GM18870 (cell line): ENCODE measurements at regions not wholly inside any gene's neighbourhood (a gene's known extent, or its start where the extent isn't known, plus 50 kb on each side); places are given as distances from the start of the nearest gene placed in this dataset.

Experiments used
- ATAC-seq: cut with Tn5 transposase; IDR thresholded peaks from one replicate; pipeline ENCODE4 v1.9.1; 2021; ENCODE audit warnings: moderate library complexity; ENCODE audit not compliant: unreplicated experiment

DNA sequence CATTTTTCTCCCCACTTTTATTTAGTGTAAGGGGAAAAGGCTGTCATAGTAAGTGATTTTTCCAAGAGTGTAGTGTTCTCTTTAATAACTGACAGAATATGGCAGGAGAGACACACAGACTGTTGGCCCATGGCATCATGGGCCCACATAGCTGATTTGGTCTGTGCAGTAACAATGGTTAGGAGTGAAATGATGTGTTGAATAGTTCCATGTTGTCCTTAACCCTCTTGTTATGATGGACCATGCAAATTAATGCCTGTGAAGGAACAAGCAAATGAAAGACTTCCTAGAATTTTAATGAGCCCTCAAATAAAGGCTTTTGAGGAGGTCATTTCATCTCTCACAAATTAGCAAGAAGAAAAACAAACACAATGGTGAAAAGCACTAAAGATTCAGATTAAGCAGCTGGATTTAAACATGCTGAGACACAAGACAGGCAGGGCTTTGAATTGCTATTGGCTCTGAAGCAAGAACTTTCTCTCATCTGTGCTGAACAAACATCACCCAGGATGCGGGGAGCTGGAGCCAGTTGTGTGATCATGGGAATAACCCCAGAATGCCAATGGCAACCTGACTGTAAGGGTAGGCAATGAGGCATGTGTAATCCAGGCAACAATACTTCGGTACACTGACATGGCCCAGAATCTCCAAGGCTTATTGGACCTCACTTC, 136.7 kb upstream of the VEPH1 start:
- ATAC-seq = no peak

DNA sequence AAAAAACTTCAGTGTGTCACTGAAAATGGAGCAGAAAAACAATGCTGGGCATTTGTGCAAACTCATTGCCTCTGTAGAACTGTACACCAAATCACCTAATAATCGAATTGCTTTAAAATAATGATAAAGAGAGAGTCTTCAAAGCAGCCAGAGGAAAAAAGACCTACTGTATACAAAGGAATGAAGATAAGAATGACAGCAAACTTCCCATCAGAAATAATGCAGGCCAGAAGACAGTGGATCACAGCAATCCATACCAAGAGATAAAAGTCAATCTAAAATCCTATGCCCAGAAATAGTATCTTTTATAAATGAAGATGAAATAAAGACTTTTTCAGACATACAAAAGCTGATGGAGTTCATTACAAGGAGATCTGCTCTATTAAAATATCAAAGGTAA, 134.7 kb upstream of the VEPH1 start:
- no peak for ATAC-seq

DNA sequence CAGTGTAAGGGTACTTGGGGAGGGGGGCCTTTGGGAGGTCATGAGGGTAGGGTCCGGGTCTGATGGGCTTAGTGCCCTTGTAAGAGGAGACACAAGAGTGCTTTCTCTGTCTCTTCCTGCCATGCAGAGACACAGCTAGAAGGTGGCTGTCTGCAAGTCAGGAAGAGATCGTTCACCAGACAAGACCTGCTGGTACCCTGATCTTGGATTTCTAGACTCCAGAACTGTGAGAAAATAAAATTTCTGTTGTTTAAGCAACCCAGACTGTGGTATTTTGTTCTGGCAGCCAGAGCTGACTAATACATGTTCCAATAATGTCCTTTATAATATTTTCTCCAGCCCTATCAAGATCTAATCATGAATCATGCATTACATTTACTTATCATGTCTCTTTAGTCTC, 130.0 kb upstream of the VEPH1 start:
- no peak for ATAC-seq

DNA sequence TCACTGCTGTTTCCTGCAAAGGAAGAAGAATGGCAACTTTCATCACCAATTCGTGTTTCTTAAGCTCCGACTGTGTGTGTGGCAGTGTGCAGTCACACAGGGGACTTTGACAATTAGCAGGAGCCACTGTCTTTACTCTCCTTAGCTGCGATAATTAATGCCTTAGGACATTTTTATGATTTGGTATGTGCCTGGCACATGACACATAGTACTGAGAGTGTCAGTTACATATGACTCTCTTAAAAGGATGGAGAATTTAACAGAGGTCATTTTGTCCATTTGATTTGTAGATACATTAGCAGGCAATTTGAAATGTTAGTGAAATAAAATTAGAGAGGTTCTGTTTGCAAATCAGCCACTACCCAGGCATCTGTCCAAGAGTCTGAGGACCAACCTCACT, 128.9 kb upstream of the VEPH1 start:
- ATAC-seq = no peak

DNA sequence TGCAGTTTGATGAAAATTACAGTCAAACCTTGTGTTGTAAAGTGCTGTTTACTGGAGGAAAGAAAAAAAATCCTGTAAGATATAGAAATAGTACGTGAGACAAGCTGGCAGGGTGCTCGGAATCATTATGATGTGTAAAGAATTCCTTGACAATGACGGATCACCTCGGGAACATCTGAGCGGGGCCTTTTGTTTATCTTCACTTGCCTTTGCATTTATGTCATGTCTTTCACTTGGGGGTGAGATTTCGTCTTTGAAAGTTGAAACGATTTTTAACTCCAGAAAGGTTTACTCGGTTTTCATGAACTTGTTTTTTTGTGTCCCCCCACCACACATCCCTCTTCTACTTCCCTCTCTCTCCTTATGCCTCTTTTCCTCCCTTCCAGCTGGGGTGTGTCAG, 128.3 kb upstream of the VEPH1 start:
- ATAC-seq = no peak

DNA sequence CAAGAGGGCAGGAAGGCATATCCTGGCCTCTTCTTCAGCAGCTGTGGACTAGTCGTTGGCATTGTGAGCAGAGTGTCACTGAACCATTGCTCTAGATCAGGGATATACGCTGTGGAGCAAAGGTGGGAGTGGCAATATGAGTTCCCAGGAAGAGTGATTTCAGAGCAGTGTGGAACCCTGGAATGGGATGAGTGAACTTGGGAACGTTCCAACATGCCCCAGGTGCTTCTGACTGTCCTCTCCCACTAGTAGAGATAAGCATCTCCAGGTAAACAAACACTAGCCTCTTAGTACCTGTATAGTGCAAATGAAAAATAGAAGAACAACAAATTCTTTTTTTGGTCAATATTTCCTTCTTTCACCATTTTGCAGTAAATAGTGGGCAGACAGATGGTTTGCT, 123.6 kb upstream of the VEPH1 start:
- ATAC-seq = no peak

DNA sequence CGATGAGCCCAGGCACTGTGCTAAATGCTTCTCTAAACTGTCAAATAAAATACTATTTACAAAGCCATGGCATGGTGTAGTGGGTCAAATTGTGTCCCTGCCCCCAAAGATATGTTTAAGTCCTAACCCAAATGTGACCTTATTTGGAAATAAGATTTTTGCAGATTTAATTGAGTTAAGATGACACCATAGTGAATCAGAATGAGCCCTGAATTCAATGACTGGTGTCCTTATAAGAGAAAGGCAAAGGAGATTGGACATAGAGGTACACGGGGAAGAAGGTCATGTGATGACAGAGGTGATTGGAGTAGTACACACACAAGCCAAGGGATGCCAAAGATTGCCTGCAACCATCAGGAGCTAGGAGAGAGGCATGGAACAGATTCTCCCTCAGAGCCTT, 121.6 kb upstream of the VEPH1 start:
- ATAC-seq = no peak

DNA sequence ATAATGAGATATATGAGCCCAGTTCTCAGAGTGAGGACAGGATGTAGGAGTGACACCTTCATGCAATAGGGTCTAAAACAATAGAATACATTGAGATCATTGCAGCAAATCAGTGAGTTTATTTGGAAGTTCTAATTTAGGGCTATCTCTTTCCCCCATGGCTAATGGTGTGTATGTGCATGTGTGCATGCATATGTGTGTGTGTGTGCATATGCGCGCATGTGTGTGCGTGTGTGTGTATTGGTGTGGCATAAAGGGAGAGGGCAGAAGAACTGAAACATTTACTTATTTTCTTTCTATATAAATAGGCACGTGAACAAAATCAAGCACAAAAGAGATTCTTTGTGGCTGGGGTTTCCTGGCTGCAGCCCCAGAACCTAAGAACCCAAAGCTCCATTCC, 115.7 kb upstream of the VEPH1 start:
- no peak for ATAC-seq

DNA sequence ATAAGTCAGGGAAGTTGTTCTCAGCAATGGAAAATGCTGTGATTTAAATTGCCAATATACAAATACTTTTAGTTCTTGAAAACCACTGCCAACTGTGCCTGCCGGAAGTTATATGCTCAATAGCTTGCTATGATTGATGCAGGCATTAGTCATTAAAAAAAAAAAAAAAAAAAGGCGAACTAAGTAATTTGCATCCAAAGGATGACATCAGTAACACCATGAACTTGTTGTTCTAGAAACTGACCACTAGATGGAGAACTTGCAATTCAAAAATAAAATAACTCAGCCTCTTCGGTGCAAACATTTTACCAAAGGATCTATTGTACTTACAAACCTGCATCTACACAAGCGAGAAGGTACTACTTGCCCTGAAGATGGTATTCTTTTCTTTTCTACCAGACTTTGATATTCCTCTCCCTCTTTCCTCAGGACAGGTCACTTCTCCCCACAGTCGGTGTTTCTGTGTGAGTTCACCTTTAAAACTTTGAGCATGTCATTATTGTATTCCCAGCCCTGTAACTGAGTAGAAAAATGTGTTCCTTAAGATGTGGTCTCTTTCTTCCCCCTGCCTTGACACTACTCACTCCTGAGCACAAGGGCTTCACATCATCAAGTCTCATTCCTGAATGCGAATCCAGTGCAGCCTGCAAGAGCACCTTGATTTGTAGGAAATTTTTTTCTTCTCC, 115.0 kb upstream of the VEPH1 start:
- ATAC-seq = peak; percentile 85

DNA sequence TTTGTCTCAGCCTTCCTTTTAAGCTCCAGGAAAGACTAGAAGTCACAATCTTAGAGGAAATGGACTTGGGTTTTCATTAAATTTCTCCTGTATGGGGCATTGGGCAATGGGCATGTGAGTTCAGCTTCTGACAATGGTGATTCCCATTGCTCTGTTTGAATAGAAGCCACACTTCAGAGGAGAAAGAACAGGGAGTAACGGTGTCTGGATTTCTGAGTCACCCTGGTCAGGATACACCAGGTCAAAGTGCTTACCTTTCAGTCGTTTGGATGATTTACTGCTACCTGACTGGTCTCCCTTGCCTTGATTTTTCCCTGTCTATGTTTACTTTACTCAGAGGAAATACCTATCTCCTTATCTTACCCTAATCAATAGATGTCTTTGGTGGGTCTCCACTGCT, 111.7 kb upstream of the VEPH1 start:
- no peak for ATAC-seq

DNA sequence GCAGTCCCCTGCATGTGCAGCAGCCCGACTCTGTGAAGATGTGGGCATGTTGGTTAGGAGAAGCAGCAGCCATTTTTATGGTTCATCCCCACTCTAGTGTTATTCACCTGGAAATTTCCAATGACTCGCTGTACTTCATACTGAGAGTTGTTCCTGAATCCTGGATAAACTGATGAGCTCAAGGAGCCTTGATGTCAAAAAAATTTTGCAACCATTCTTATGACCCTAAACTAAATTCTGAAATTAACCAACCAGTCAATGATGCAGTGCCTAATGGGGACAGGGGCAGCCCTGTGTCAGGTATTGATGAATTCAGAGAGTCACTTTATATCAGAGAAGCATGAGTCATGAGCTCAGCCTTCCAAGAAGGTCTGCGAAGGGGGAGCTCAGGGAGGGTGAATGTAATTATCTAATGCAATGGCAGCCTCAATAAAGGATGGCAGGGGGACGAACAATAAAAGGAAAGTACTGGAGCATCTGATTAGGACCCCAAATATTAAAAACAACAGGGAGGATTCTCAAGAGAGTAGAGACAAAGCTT, 108.4 kb upstream of the VEPH1 start:
- no peak for ATAC-seq

DNA sequence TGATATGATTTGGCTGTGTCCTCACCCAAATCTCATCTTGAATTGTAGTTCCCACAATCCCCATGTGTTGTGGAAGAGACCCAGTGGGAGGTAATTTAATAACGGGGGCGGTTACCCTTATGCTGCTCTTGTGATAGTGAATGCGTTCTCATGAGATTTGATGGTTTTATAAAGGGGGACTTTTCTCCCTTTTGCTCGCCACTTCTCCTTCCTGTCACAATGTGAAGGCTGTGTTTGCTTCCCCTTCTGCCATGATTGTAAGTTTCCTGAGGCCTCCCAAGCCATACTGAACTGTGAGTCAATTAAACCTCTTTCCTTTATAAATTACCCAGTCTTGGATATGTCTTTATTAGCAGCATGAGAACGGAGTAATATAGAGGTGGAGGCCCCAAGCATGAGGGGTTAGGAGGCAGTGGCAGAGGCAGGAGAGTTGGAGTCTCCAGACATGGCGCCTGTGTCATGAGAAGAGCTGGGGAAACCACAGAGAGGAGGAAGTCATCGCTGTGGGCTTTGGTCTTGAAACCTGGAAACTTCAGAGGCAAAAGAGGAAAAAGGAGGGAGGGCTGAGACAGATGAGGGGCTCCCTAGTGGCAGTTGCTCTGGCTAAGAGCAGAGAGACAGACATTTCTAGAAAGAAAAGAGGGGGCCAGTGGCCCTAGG, 107.8 kb upstream of the VEPH1 start:
- no peak for ATAC-seq

DNA sequence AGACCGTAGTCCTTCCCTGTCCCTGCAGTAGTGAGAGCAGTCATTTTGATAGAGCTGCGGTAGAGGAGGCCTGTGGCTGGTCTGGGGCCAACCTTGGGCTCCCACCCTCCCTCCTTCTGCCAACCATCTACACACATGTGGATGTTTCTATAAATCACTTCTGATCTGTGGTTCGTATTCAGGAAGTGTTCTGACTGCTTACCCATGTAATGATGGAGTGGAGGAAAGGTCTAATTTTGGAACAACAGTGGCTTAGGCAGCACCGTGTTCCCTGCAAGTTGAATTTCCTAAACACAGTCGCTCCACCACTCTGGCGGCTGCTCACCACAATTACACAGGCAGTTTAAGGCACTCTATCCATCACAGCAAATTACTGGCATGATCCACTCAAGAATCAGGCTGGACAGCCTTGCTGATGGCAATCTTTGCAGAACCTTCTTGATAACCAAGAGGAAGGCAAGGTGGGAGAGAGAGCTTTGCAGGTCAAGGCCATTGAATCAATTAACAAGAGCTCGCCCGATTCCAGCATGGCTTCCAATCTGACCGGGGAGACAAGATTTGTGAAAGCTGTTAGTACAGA, 104.7 kb upstream of the VEPH1 start:
- ATAC-seq = no peak

DNA sequence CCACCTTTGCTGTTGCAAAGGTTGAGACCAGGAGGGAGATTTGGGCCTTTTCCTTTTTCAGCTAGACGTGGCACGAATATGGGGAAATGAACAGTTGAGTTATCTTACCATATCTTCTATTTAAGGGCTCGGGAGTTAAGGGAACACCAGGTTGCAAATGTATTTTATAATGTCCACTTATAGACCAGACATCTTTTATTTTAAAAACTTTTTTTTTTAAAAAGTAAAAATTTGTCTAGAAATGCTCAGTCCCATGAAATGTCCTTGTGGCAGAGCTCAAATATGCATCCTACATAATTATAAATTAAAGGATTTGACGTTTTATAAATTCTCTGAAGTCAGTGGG, 103.6 kb upstream of the VEPH1 start:
- ATAC-seq = no peak

DNA sequence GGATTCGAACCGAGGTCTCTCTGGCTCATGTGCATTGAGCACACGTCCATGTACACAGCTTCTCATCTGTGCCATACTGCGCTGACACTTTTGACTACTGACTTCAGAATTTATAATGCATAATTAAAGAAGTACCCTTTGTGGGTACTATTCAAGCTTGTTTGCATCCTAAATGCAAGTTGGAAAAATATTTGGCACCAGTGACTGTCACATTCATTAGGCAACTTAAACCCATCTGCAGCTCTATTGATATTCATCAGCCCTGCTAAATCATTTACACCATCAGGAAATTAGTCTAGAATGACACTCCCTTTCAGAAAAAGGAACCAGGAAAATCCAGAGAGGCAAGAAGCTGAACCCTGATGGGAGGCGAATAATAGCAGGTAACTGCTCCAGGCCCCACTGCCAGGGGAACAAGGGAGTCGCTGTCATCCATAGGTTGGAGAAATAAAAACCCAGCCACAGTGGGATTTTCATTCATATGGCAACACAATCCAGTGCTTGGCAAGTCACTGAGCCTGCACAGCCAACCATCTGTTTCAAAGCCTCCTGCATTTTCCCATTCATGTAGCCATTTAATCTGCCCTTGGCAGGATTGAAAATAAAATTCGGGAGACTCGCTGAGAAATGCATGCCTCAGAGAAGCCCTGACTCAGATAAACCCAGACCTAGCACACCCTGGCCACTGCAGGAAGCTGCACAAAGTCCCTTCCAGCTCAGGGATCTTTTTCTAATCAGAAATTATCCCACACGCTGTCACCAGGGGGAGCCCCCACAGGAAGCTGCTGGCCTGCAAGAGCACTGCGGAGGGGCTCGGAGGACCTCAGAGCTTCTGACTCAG, 103.0 kb upstream of the VEPH1 start:
- ATAC-seq = peak; percentile 85

DNA sequence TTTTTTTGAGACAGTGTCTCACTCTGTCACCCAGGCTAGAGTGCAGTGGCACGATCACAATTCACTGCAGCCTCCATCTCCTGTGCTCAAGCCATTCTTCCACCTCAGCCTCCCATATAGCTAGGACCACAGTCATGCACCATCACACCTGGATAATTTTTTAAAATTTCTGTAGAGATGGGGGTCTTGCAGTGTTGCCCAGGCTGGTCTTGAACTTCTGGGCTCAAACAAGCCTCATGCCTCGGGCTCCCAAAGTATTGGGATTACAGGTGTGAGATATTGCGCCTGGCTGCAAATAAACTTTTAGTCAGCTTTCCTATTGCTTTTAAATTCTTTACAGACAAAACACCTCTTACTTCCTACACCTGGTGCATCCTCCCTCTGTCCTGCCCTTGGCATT, 102.1 kb upstream of the VEPH1 start:
- no peak for ATAC-seq

DNA sequence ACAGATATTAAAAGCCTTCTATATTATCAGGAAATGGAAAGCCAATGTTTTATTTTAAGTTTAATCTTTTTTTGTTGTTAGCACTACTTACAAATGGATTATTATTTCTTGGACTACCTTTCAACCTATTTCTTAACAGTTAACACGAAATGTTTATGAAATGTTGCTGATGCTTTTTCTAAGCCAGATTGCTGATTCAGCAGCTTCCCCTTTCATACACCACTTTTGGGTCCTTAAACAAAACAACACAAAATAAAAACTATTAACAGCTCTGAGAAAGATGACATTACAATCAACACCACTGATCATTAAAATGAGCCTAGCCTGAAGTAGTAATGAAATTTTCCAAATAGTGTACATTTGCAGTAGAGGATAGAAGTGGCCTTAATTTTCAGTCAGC, 99.2 kb upstream of the VEPH1 start:
- no peak for ATAC-seq

DNA sequence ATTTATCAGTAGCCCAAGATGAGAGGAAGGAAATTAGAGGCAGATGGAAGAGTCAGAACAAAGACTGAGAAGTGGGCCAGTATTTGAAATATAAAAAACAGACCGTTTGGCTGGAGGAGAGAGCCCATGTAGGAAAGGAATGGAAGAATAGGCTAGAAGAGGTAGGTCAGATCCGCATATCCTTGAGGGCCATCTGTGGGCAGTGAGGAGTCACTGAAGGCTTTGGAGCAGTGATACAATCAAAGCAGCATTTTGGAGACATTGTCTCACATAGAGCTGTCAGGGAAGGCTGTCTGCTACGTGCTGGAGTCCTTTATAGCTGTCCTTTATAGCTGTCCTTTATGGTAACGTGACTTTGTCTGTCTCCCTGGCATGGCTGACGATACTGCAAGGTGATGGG, 92.0 kb upstream of the VEPH1 start:
- ATAC-seq = no peak

DNA sequence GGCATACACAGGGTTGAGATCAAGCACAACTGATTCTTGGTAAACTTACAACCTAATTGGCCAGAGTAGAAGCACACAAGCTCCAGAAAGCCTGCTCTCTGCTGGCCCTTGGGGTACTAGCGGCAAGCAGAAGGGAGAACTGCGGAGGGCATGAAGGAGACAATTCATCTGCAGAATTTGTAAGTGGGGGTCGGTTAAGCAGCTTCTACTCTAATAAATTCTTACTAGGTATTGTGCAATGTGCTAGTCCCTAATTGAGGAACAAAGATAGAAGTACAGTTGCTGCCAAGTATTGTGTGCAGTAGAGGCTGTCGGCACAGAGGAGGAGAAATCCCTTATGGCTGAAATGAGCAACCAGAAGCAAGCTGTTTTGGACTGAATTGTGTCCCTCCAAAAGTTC, 91.2 kb upstream of the VEPH1 start:
- no peak for ATAC-seq

DNA sequence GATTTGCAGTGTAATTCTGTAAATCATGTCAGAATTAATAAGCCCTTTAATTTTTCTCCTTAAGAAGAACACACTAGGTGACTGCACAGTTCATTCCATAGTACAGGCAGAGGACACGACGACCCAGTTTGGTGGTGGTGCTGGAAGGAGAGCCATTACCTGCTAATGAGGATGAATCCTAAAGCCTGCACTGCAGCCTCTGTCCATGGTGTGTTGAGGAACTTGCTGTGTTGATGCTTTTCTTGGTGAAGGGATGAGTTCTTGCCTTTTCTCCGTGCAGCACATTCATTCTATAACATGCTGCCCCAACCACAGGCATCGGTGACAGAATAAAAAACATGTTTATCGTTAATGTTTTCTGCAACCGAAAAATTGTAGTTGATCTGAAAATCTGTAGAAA, 89.6 kb upstream of the VEPH1 start:
- ATAC-seq = no peak

DNA sequence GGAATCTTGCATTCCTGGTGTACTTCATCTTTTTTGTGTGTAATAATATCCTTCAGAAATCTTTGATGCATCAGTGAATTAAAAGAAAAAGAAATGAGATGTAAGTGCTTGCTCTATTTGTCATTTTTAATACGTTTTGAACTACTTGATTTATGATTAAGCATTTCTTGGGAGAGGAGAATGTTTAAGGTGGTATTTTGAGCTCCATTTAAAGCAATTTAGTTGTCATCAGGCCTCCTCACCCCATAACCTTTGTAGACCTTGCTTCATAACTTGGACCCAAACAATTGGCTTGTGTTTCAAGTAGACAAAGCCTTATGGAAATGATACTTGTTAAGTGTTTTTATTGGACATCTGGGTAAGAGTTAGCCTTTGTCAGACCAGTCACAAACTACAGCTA, 87.1 kb upstream of the VEPH1 start:
- ATAC-seq = no peak
